K562 (cell line): ENCODE measurements at regions not wholly inside any gene's neighbourhood (a gene's known extent, or its start where the extent isn't known, plus 50 kb on each side); places are given as distances from the start of the nearest gene placed in this dataset.

Experiments used
- MLLT1 ChIP-seq, 2 experiments: fragments of 450-650 bp; IDR thresholded peaks; 2 replicates each; pipeline ENCODE4 v1.6.1; 2016
- TEAD4 ChIP-seq, 2 experiments: sonication (generic) in 1 of 2; formaldehyde crosslinking in 1 of 2; IDR thresholded peaks; 2 replicates each; pipeline versions ENCODE4 v1.6.1 to v1.8.0; 2012 to 2022; ENCODE audit warnings: borderline replicate concordance in 1 of 2, inconsistent platforms in 1 of 2, low read length in 1 of 2, mild to moderate bottlenecking in 1 of 2, missing genetic modification reagents in 1 of 2

DNA sequence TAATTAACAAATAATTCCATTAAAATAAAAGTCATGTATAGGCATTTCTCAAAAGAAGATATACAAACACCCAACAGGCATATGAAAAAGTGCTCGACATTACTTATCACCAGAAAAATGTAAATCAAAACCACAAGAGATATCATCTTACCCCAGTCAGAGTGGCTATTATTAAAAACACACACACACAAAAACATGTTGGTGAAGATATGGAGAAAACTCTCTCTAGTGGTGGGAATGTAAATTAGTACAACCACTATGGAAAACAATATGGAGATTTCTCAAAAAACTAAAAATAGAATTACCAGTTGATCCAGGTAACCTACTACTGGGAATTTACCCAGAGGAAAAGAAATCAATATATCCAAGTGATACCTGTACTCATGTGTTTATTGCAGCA lies 966.3 kb upstream of the POU3F3 start:
- TF ChIP-seq TEAD4 (IDR thresholded peaks at IDR 0.05; ENCODE audit: low read length): no peak
- TF ChIP-seq TEAD4 (CRISPR knock-in tag; IDR thresholded peaks at IDR 0.05; ENCODE audit: borderline replicate concordance): no peak
- no peak for TF ChIP-seq MLLT1 (IDR thresholded peaks at IDR 0.05)
